H1 (cell line): ENCODE measurements at regions not wholly inside any gene's neighbourhood (a gene's known extent, or its start where the extent isn't known, plus 50 kb on each side); places are given as distances from the start of the nearest gene placed in this dataset.

ENCODE experiments used
- ATF3 ChIP-seq: IDR thresholded peaks from 2 replicates; pipeline ENCODE4 v1.6.1; 2011; ENCODE audit warnings: low read depth, mild to moderate bottlenecking, low read length; ENCODE audit not compliant: insufficient read depth
- CBX5 ChIP-seq: fragments of 300-800, 300-1000 bp; sonication (generic); IDR thresholded peaks from 2 replicates; pipeline ENCODE4 v1.7.1; 2016; ENCODE audit warnings: antibody characterized with exemption, low read length, low read depth
- CHD1 ChIP-seq: IDR thresholded peaks from 2 replicates; pipeline ENCODE4 v1.6.1; 2012; ENCODE audit warnings: low read depth, low read length, improper control_type of control experiment
- CTCF ChIP-seq, 3 experiments: IDR thresholded peaks; 1 replicate in 2 of 3; 2 replicates in 1 of 3; pipeline versions ENCODE4 v1.5.1 to v1.6.1; 2011; ENCODE audit warnings: low read length in 3 of 3, mild to moderate bottlenecking in 3 of 3, inconsistent platforms in 2 of 3, low read depth in 1 of 3, moderate library complexity in 1 of 3; ENCODE audit not compliant: insufficient read depth in 1 of 3; ENCODE audit errors: control extremely low read depth in 1 of 3
- EZH2 ChIP-seq: fragments of 200-600 bp; sonication (generic); IDR thresholded peaks from 2 replicates; pipeline ENCODE4 v1.7.1; 2012; ENCODE audit warnings: low read depth, mild to moderate bottlenecking, moderate library complexity, low read length, inconsistent platforms; ENCODE audit not compliant: severe bottlenecking
- JUND ChIP-seq: IDR thresholded peaks from 2 replicates; pipeline ENCODE4 v1.6.1; 2011; ENCODE audit warnings: mild to moderate bottlenecking, improper control_type of control experiment, low read length
- MAX ChIP-seq: IDR thresholded peaks from 2 replicates; pipeline ENCODE4 v1.6.1; 2012; ENCODE audit warnings: inconsistent platforms
- POLR2A ChIP-seq, 2 experiments: IDR thresholded peaks; 1 replicate in 1 of 2; 2 replicates in 1 of 2; pipeline ENCODE4 v1.6.1; 2011; ENCODE audit warnings: low read depth in 2 of 2, low read length in 2 of 2, mild to moderate bottlenecking in 2 of 2; ENCODE audit errors: control extremely low read depth in 1 of 2
- POLR2AphosphoS5 ChIP-seq: IDR thresholded peaks from 2 replicates; pipeline ENCODE4 v1.6.1; 2011; ENCODE audit warnings: low read depth, low read length
- SP1 ChIP-seq: IDR thresholded peaks from 2 replicates; pipeline ENCODE4 v1.6.1; 2011; ENCODE audit warnings: low read depth, low read length

GRCh38 chr6:166795879-166796278, 160.5 kb downstream of the RNASET2 start:
- TF ChIP-seq CHD1, result no peak
- TF ChIP-seq POLR2AphosphoS5, result no peak
- TF ChIP-seq CTCF (IDR thresholded peaks at IDR 0.05; ENCODE audit: control extremely low read depth in 1 of 3, insufficient read depth in 1 of 3, low read depth in 1 of 3, low read length in 3 of 3), result no peak
- TF ChIP-seq POLR2A (IDR thresholded peaks at IDR 0.05; ENCODE audit: control extremely low read depth in 1 of 2, low read depth in 2 of 2, low read length in 2 of 2), result no peak
- no peak for TF ChIP-seq SP1
- TF ChIP-seq EZH2, result no peak
- TF ChIP-seq MAX, result no peak
- TF ChIP-seq JUND, result no peak
- TF ChIP-seq ATF3, result no peak
- no peak for TF ChIP-seq CBX5
